ENCODE measurements at regions not wholly inside any gene's neighbourhood (a gene's known extent, or its start where the extent isn't known, plus 50 kb on each side); places are given as distances from the start of the nearest gene placed in this dataset.

DNA sequence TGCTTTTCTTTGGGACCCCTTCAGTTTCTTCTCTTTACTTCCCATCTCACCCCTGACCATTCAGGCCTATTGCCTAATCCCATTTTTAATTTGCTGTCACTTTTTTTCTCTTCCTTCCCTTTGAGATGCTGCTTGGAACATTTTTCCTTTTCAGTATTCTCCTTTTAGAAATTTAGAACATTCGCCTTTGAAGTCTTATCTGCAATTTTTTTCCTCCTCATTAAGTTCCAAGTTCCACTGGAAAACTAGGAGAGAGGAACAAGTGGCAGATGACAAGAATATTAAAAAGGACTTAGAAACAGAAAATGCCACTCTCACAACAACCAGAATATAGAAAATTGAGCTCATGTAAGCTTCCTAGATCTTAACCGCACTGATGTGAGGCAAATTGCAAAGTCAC, 126.6 kb downstream of the PSMG1 start:
- TF ChIP-seq, protein P1, sequence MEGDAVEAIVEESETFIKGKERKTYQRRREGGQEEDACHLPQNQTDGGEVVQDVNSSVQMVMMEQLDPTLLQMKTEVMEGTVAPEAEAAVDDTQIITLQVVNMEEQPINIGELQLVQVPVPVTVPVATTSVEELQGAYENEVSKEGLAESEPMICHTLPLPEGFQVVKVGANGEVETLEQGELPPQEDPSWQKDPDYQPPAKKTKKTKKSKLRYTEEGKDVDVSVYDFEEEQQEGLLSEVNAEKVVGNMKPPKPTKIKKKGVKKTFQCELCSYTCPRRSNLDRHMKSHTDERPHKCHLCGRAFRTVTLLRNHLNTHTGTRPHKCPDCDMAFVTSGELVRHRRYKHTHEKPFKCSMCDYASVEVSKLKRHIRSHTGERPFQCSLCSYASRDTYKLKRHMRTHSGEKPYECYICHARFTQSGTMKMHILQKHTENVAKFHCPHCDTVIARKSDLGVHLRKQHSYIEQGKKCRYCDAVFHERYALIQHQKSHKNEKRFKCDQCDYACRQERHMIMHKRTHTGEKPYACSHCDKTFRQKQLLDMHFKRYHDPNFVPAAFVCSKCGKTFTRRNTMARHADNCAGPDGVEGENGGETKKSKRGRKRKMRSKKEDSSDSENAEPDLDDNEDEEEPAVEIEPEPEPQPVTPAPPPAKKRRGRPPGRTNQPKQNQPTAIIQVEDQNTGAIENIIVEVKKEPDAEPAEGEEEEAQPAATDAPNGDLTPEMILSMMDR (IDR thresholded peaks at IDR 0.05), result no peak
- TF ChIP-seq POLR2AphosphoS5 (IDR thresholded peaks at IDR 0.05), result no peak
